GM12878 (cell line): ENCODE measurements at regions not wholly inside any gene's neighbourhood (a gene's known extent, or its start where the extent isn't known, plus 50 kb on each side); places are given as distances from the start of the nearest gene placed in this dataset.
"Not testable (repeated sequence)": the region's sequence is repeated elsewhere in the genome, so short reads cannot be mapped to it uniquely, and the experiment has no call there.

ENCODE experiments used
- ATF7 ChIP-seq: fragments of 450-650 bp; IDR thresholded peaks from 2 replicates; pipeline ENCODE4 v1.6.1; 2016; ENCODE audit warnings: low read depth, mild to moderate bottlenecking
- BMI1 ChIP-seq: fragments of 450-650 bp; IDR thresholded peaks from 2 replicates; pipeline ENCODE4 v1.6.1; 2016; ENCODE audit warnings: mild to moderate bottlenecking, moderate library complexity, borderline replicate concordance
- BRCA1 ChIP-seq: IDR thresholded peaks from 2 replicates; pipeline ENCODE4 v1.6.1; 2011; ENCODE audit warnings: low read depth, low read length, improper control_type of control experiment
- CHD2 ChIP-seq: IDR thresholded peaks from 2 replicates; pipeline ENCODE4 v1.6.1; 2011; ENCODE audit warnings: low read depth, low read length, improper control_type of control experiment, borderline replicate concordance
- CREM ChIP-seq: IDR thresholded peaks from 2 replicates; pipeline ENCODE4 v1.6.1; 2014; ENCODE audit warnings: antibody characterized with exemption, low read depth
- CTCF ChIP-seq, 3 experiments: IDR thresholded peaks in 2 of 3; conservative IDR thresholded peaks in 1 of 3; 2 replicates each; pipeline ENCODE4 v1.5.1; 2011; ENCODE audit warnings: low read depth in 3 of 3, low read length in 3 of 3, mild to moderate bottlenecking in 3 of 3, control low read depth in 2 of 3, moderate library complexity in 2 of 3, inconsistent platforms in 1 of 3, mixed read lengths in 1 of 3; ENCODE audit not compliant: control insufficient read depth in 2 of 3, insufficient read depth in 1 of 3; ENCODE audit errors: extremely low read depth in 1 of 3
- GABPA ChIP-seq: IDR thresholded peaks from 2 replicates; pipeline ENCODE4 v1.6.1; 2014; ENCODE audit warnings: antibody characterized with exemption, low read depth, mild to moderate bottlenecking, inconsistent platforms
- JUND ChIP-seq: IDR thresholded peaks from 2 replicates; pipeline ENCODE4 v1.6.1; 2012; ENCODE audit warnings: low read depth, mild to moderate bottlenecking, low read length, improper control_type of control experiment, moderate library complexity
- MYB ChIP-seq: fragments of 150-350 bp; IDR thresholded peaks from 2 replicates; pipeline ENCODE4 v1.6.1; 2014; ENCODE audit warnings: mild to moderate bottlenecking, low read depth, low read length, borderline replicate concordance
- POLR2A ChIP-seq: IDR thresholded peaks from 2 replicates; pipeline ENCODE4 v1.6.1; 2011; ENCODE audit warnings: low read depth, mild to moderate bottlenecking, low read length
- ZBED1 ChIP-seq: IDR thresholded peaks from 2 replicates; pipeline ENCODE4 v1.6.1; 2016; ENCODE audit warnings: borderline replicate concordance
- ZBTB40 ChIP-seq: fragments of 450-650 bp; IDR thresholded peaks from 2 replicates; pipeline ENCODE4 v1.6.1; 2016; ENCODE audit warnings: mild to moderate bottlenecking, moderate library complexity, borderline replicate concordance
- ZZZ3 ChIP-seq: IDR thresholded peaks from 2 replicates; pipeline ENCODE4 v1.6.1; 2011; ENCODE audit warnings: low read depth; ENCODE audit not compliant: control insufficient read depth, insufficient read length

- TF ChIP-seq JUND; CHD2; POLR2A; CREM; GABPA; ZBTB40; MYB; BRCA1; CTCF (IDR thresholded peaks at IDR 0.05 in 2 of 3, conservative IDR thresholded peaks at IDR 0.05 in 1 of 3; ENCODE audit: control insufficient read depth in 2 of 3, extremely low read depth in 1 of 3, insufficient read depth in 1 of 3, low read depth in 3 of 3, low read length in 3 of 3); ATF7; BMI1; ZZZ3; ZBED1: not testable (repeated sequence)
Measured at GRCh38 chr16:18157854-18158253, 178.7 kb downstream of the NPIPA8 start.
